ENCODE measurements at regions not wholly inside any gene's neighbourhood (a gene's known extent, or its start where the extent isn't known, plus 50 kb on each side); places are given as distances from the start of the nearest gene placed in this dataset.
"Not testable (repeated sequence)": the region's sequence is repeated elsewhere in the genome, so short reads cannot be mapped to it uniquely, and the experiment has no call there.

- no peak for FAIRE-seq
These were observed 80.7 kb upstream of the PLAC8 start for GRCh38 chr4:83195269-83195668.

GRCh38 chr4:83194588-83194987 is 80.1 kb upstream of the PLAC8 start:
- H3K4me2 ChIP-seq (ENCODE audit: control insufficient read depth, extremely low read depth, insufficient read depth, low read depth, low read length); H3K4me3 ChIP-seq (ENCODE audit: control insufficient read depth in 2 of 3, extremely low read depth in 1 of 3, insufficient read depth in 2 of 3, low read depth in 1 of 3, low read length in 3 of 3); H3K79me2 ChIP-seq (ENCODE audit: control insufficient read depth, insufficient read depth, low read length); FAIRE-seq; dilution Hi-C loops (cut with MboI; ENCODE audit: extremely low pct_ligation_motif_present, low sequenced_read_pairs); H4K20me1 ChIP-seq (ENCODE audit: control insufficient read depth, extremely low read depth, insufficient read depth, low read length); DNase-seq (ENCODE audit: low read depth, low spot score); H3K4me1 ChIP-seq (ENCODE audit: control insufficient read depth, extremely low read depth, insufficient read depth, low read length); H3K27ac ChIP-seq (ENCODE audit: control insufficient read depth, insufficient read depth, low read length); H3K9ac ChIP-seq (ENCODE audit: control insufficient read depth, extremely low read depth, insufficient read depth, low read length); H3K9me1 ChIP-seq (ENCODE audit: control insufficient read depth, extremely low read depth, insufficient read depth, low read length); H3K27me3 ChIP-seq (ENCODE audit: control insufficient read depth, extremely low read depth, insufficient read depth, low read length); H3K36me3 ChIP-seq (ENCODE audit: control insufficient read depth in 2 of 2, extremely low read depth in 1 of 2, insufficient read depth in 2 of 2, low read length in 2 of 2); H2AFZ ChIP-seq (ENCODE audit: control insufficient read depth, low read length); H3K9me3 ChIP-seq (ENCODE audit: control insufficient read depth, low read depth, low read length): not testable (repeated sequence)

More at GRCh38 chr4:83195269-83195668, 80.7 kb upstream of the PLAC8 start:
- Histone ChIP-seq H3K9me1 (ENCODE audit: control insufficient read depth, extremely low read depth, insufficient read depth, low read length) (no peaks in the 10 kb centered on the region), H3K27ac (ENCODE audit: control insufficient read depth, insufficient read depth, low read length) (no peak overlapping the region), H3K79me2 (ENCODE audit: control insufficient read depth, insufficient read depth, low read length) (no peaks in the 10 kb centered on the region), H3K9me3 (ENCODE audit: control insufficient read depth, low read depth, low read length) (no peaks in the 10 kb centered on the region), H3K36me3 (ENCODE audit: control insufficient read depth in 2 of 2, extremely low read depth in 1 of 2, insufficient read depth in 2 of 2, low read length in 2 of 2) (no peaks in the 10 kb centered on the region), H4K20me1 (ENCODE audit: control insufficient read depth, extremely low read depth, insufficient read depth, low read length) (no peaks in the 10 kb centered on the region), H3K27me3 (ENCODE audit: control insufficient read depth, extremely low read depth, insufficient read depth, low read length) (no peaks in the 10 kb centered on the region), H3K4me1 (ENCODE audit: control insufficient read depth, extremely low read depth, insufficient read depth, low read length) (no peaks in the 10 kb centered on the region), H3K4me3 (ENCODE audit: control insufficient read depth in 2 of 3, extremely low read depth in 1 of 3, insufficient read depth in 2 of 3, low read depth in 1 of 3, low read length in 3 of 3) (no peak overlapping the region), H3K4me2 (ENCODE audit: control insufficient read depth, extremely low read depth, insufficient read depth, low read depth, low read length) (no peak overlapping the region), H2AFZ (ENCODE audit: control insufficient read depth, low read length) (no peak overlapping the region), H3K9ac (ENCODE audit: control insufficient read depth, extremely low read depth, insufficient read depth, low read length) (no peak overlapping the region)
- TF ChIP-seq EZH2 (IDR thresholded peaks at IDR 0.05; ENCODE audit: low read length), result no peak
- no peak for TF ChIP-seq CTCF (optimal IDR thresholded peaks at IDR 0.05 in 1 of 3, IDR thresholded peaks at IDR 0.05 in 1 of 3, conservative IDR thresholded peaks at IDR 0.05 in 1 of 3; ENCODE audit: extremely low read depth in 1 of 3, insufficient read depth in 2 of 3, low read length in 3 of 3)
- dilution Hi-C loops (cut with MboI; ENCODE audit: extremely low pct_ligation_motif_present, low sequenced_read_pairs), result no loop called here
- no peak for DNase-seq (ENCODE audit: low read depth, low spot score)

GRCh38 chr4:83192634-83193033 is 78.1 kb upstream of the PLAC8 start:
- Histone ChIP-seq H3K79me2 (ENCODE audit: control insufficient read depth, insufficient read depth, low read length) (no peaks in the 10 kb centered on the region), H4K20me1 (ENCODE audit: control insufficient read depth, extremely low read depth, insufficient read depth, low read length) (no peaks in the 10 kb centered on the region), H3K9me1 (ENCODE audit: control insufficient read depth, extremely low read depth, insufficient read depth, low read length) (no peaks in the 10 kb centered on the region), H3K27me3 (ENCODE audit: control insufficient read depth, extremely low read depth, insufficient read depth, low read length) (no peaks in the 10 kb centered on the region), H3K36me3 (ENCODE audit: control insufficient read depth in 2 of 2, extremely low read depth in 1 of 2, insufficient read depth in 2 of 2, low read length in 2 of 2) (no peaks in the 10 kb centered on the region), H3K9ac (ENCODE audit: control insufficient read depth, extremely low read depth, insufficient read depth, low read length) (no peak overlapping the region), H2AFZ (ENCODE audit: control insufficient read depth, low read length) (no peak overlapping the region), H3K4me1 (ENCODE audit: control insufficient read depth, extremely low read depth, insufficient read depth, low read length) (no peaks in the 10 kb centered on the region), H3K4me3 (ENCODE audit: control insufficient read depth in 2 of 3, extremely low read depth in 1 of 3, insufficient read depth in 2 of 3, low read depth in 1 of 3, low read length in 3 of 3) (no peak overlapping the region), H3K4me2 (ENCODE audit: control insufficient read depth, extremely low read depth, insufficient read depth, low read depth, low read length) (no peak overlapping the region), H3K9me3 (ENCODE audit: control insufficient read depth, low read depth, low read length) (no peaks in the 10 kb centered on the region), H3K27ac (ENCODE audit: control insufficient read depth, insufficient read depth, low read length) (no peak overlapping the region)
- DNase-seq (ENCODE audit: low read depth, low spot score), result no peak
- no peak for FAIRE-seq
- TF ChIP-seq EZH2 (IDR thresholded peaks at IDR 0.05; ENCODE audit: low read length) (no peak), CTCF (optimal IDR thresholded peaks at IDR 0.05 in 1 of 3, IDR thresholded peaks at IDR 0.05 in 1 of 3, conservative IDR thresholded peaks at IDR 0.05 in 1 of 3; ENCODE audit: extremely low read depth in 1 of 3, insufficient read depth in 2 of 3, low read length in 3 of 3) (no peak)
- dilution Hi-C loops (cut with MboI; ENCODE audit: extremely low pct_ligation_motif_present, low sequenced_read_pairs), result no loop called here

Data from keratinocyte (primary cell).